ENCODE measurements at regions not wholly inside any gene's neighbourhood (a gene's known extent, or its start where the extent isn't known, plus 50 kb on each side); places are given as distances from the start of the nearest gene placed in this dataset.
"Not testable (repeated sequence)": the region's sequence is repeated elsewhere in the genome, so short reads cannot be mapped to it uniquely, and the experiment has no call there.

DNA sequence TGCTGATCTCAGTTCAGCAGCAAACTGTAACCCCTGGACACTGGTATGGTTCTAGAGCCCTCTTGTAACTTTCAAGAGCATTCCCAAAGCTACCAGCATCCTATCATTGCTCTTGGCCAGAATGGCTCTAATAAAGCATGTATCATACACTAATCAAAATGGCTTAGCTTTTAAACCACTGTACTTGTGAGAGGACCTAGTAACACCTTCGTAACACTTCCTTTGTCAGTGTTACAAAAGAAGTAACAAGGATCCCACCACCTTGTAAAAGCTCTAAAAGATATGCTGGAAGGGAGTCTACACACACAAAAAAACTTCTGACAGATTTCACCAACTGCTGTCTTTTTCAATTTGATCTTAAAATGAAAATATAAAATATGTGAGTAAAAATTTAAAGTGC is 144.7 kb downstream of the ALOX5 start:
- no peak for DNase-seq (ENCODE audit: low read depth)

DNA sequence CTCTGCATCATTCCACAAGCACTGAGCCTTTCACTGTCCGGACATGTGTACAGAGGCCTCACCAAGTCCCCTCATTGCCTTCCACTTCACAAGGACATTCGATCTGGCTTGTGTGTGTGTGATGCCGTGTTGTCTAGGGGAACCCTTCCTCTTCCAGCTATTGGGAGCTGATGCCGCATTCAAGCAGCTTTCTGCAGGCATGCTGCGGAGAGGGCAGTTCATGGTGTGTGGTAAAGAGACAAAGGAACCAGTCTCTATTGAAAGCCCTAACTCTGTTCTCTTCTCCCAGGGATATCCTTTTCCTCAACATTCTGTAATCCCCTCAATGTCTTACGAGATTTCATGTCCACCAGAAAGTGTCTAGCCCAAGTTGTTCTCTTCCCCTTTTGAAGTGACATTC is 141.6 kb downstream of the ALOX5 start:
- no peak for DNase-seq (ENCODE audit: low read depth)

DNA sequence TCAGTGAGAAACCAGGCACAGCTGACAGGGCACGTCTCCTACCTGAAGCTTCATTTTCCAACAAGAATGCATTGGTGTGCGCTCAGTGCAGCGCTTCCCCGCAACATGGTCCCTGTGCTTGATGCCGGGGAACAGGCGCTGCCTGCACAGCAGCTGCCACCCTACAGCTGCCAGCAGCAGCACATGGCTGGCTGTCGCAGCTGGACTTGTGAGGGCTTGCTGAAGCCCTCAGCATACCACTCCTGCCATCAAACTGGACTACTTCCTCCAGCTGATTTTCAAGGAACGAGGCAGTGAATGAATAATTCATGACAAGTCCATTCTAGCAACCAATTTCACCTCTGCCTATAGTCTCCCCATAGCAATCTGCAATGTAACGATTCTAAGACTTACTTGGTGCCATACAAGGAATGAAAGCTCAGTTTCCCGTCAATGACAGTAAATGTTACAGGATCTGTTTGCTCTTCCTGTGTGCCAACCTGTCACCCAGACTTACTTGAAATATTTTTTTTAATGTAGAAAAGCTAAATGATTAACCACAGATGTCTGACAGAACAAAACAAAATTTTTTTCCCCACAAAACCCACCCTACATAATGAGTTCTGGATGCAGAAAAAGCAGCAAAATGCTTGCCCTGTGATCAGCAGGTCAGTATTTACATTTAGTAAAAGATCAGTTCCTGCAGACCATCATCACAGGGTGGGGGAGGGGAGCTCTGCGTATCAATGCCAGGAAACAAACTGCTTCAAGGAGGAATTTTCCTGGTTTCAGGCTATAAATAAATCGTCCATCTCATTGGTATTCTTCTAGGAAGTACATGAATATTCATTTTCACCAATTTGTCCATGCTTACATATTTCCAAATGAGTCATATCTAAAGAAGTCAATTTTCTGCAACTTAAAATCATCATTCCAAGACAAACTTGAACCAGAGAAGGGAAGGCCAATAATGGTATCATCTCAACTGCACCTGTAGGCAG is 140.6 kb downstream of the ALOX5 start:
- DNase-seq (ENCODE audit: low read depth) = no peak

DNA sequence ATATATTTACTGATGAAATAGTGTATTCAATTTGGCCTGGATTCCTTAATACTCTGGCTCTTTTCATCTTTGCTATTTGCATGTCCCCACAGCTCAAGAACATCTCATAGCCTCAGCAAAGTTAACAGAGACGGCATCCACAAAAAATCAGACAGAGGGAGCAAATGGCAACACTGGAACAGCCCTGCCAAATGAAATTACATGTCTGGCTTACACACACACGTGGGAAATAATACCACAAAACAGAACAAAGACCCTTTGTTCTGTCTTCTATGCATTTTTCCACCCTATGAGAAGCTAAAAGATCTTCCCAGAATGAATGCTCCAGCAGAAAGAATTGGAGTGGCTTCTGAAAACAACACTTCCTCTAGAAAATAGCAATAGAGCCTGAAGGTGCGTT is 139.5 kb downstream of the ALOX5 start:
- peak; percentile 38 for DNase-seq (ENCODE audit: low read depth)

DNA sequence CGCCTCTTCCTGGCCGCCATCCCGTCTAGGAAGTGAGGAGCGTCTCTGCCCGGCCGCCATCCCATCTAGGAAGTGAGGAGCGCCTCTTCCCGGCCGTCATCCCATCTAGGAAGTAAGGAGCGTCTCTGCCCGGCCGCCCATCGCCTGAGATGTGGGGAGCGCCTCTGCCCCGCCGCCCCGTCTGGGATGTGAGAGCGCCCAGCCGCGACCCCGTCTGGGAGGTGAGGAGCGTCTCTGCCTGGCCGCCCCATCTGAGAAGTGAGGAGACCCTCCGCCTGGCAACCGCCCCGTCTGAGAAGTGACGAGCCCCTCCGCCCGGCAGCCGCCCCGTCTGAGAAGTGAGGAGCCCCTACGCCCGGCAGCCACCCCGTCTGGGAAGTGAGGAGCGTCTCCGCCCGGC is 137.9 kb downstream of the ALOX5 start:
- DNase-seq (ENCODE audit: low read depth) = not testable (repeated sequence)

DNA sequence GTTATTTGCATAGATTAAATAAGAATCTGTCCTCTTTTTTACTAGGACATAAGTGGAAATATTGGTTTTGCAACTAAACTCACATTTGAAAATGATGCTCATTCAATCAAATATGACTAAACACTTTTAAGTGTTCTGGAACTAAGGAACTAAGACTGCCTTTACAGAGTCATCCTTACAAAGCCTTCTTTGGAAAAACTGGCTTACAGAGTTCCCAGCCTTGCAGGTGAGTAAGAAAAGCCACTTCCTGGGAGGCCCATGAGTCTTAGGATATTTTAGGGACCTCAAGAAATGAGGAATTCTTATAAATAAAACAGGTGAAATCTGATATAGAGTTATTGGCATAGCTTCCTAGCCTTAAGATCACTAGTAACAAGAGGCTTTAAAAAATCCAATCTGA is 135.5 kb downstream of the ALOX5 start:
- peak; percentile 68 for DNase-seq (ENCODE audit: low read depth)

DNA sequence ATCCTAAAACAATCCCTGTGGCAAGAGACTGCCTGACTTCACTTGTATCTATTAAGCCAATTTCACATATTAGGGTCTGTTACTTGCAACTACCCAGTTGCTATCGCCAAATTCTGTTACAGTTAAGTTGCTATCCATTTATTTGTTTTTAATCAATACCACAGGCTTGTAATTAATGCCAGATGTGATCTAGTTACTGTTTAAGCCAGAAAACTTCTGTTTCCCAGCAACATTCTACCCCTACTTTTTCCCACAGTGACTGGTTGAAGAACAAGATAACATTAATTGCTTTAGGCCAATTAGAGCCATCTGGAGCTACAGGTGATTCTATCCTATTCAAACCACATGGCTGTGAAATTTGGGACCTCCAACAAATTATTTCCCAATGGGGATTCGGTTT is 131.3 kb downstream of the ALOX5 start:
- no peak for DNase-seq (ENCODE audit: low read depth)

DNA sequence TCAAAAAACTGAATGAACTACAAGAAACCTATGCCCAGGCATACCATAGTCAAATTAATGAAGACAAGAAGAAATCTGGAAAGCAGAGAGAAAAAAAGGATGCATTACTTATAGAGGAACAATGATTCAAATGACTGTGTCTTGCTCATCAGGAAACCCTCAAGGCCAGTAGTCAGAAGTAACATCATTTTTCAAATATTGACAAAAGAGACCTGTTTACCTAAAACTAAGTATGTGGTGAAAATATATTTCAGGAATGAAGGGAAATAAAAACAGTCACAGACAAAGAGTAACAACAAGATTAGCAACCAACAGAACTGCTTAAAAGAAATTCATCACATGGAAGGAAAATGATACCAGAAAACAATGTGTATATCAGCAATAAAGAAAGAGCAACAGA is 128.4 kb downstream of the ALOX5 start:
- DNase-seq (ENCODE audit: low read depth) = no peak

DNA sequence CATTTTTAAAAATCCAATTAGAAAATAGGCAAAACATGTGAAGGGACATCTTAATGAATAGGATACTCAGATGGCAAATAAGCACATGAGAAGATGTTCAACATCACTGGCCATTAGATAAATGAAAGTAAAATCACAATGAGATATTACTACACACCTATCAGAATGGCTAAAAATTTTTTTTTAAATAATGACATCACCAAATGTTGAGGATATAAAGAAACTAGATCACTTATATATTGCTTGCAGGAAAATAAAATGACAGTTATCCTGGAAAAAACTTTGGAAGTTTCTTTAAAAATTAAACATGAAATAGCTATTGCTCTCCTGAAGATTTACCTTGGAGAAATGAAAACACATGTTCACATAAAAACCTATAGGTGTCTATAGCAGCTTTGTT is 127.8 kb downstream of the ALOX5 start:
- no peak for DNase-seq (ENCODE audit: low read depth)

DNA sequence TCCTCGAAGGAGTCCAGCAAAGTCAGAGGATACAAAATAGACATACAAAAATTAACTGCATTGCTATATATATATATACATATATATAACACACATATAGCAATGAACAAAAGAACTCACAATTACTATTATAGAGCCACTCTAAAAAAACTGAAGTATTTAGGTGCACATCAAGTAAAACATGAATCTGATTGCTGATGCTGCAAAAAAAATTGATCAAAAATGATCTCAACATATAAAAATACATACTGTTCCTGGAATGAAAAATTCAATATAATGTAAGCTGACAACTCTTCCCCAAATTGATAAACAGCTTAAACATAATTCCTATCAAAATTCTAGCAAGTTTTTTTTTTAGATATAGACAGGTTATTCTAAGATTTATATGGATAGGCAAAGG is 126.8 kb downstream of the ALOX5 start:
- DNase-seq (ENCODE audit: low read depth) = no peak

DNA sequence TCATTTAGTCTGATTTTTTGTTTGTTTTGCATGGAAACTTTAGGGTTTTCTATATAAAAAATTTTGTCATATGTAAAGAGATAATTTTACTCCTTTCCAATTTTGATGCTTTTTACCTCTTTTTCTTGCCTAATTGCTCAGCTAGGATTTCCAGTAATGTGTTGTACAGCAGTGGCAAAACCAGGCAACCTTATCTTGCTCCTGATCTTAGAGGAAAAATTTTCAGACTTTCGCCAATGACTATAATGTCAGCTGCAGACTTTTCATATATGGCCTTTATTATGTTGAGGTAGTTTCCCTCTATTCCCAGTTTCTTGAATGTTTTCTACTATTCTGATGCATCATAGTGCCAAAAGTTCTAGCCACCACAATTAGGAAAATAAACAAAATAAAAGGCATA is 126.3 kb downstream of the ALOX5 start:
- DNase-seq (ENCODE audit: low read depth) = no peak

DNA sequence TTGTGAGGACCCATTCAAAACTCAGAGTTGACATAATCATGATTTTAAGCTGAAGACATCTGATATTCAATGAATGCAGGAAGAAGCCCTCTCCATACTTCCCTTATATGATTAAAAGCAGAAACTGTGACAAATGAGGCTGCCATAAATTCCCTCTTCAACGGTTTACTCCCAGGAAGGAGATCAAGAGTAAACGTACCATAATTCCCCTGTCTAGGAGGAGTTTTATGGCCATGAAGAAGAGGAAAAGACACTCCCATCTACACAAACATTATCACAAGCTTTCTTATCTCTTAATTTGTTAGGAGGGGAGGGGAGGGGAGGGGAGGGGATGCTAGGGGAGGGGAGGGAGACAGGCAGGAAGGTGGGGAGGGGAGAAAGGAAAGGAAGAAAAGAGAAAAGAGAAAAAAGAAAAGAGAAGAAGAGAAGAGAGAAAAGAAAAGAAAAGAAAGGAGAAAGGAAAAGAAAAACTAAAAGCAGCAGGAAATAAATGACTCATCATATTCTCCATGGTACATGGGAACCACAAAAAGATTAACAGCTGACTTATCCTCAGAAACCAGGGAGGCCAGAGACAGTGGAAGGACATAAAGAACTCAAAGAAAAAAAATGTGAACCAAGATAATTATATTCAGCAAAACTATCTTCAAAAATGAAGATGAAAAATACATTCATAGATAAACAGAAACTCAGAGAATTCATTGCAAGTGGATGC is 121.6 kb downstream of the ALOX5 start:
- DNase-seq (ENCODE audit: low read depth) = peak; percentile 17

Measured in HT1080 (cell line).